Embryonic facial prominence (tissue), 1 donor: ENCODE measurements at regions not wholly inside any gene's neighbourhood (a gene's known extent, or its start where the extent isn't known, plus 50 kb on each side); places are given as distances from the start of the nearest gene placed in this dataset.

Experiments used
- DNase-seq: peaks from one replicate; pipeline ENCODE4 v3.0.0-alpha.2; 2016; ENCODE audit errors: extremely low spot score

DNA sequence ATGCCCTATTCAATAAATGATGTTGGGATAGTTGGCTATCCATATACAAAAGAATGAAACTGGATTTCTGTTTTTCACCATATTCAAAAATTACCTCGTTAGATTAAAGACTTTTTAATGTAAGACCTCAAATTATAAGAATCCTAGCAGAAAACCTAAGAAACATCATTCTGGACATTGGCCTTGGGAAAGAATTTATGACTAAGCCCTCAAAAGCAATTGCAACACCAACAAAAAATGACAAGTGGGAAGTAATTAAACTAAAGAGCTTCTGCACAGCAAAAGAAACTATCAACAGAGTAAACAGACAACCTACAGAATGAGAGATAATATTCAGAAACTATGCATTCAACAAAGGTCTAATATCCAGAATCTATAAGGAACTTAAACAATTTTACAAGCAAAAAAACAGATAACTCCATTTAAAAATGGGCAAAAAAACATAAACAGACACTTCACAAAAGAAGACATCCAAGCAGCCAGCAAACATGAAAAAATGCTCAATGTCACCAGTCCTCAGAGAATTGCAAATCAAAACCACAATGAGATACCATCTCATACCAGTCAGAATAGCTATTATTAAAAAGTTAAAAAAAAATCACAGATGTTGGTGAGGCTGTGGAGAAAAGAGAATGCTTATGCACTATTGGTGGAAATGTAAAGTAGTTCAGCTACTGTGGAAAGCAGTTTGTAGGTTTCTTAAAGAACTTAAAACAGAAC, 309.8 kb downstream of the AHR start:
- no peak for DNase-seq

DNA sequence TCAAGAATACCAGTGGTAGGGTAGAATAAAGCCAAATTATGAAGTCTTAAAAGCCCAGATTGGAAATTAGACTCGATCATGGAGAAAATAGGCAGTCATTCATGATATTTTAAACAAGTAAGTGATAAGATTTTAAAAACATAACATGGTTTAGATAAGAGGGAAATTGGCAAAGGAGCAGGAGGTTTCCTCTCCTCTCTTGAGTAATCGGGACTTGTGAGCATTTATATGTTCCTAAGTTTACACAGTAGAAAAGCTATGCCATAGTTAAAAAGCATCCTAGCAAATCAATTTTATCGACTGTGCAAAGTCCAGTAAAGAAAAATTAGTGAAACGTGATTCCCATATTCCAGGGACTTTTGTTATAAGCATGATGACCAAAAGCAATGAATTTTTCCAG, 313.2 kb downstream of the AHR start:
- DNase-seq, result no peak

DNA sequence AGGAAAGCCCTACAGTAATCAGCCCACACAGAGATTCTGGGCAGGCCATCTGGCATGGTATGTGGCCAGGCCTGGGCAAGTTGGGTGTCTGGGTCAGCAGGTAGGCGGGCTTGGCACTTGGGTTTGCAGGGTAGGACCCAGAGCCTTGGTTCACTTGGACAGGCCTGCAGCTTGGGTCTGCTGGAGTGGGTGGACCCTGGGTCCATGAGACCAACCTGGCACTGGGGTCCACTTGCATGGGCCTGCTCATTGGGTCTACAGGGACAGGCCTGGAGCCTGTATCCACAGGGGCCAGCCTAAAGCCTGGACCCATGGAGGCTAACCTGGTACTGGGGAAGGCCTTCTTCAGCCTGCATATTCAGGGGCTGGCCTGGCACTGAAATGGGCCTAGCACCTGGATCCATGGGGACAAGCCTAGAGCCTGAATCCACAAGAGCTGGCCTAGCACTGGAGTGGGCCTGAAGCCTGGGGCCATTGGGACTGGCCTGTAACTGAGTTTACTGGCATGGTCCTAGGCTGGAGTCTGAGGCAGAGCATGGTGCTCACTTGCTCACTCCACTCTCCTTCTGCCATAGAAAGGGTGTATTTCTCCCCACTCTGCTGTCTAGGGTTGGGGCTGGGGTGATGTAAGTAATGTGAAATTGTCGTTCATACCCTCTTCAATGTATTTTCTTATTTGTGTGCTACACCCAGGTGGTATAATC, 315.0 kb downstream of the AHR start:
- DNase-seq, result no peak

DNA sequence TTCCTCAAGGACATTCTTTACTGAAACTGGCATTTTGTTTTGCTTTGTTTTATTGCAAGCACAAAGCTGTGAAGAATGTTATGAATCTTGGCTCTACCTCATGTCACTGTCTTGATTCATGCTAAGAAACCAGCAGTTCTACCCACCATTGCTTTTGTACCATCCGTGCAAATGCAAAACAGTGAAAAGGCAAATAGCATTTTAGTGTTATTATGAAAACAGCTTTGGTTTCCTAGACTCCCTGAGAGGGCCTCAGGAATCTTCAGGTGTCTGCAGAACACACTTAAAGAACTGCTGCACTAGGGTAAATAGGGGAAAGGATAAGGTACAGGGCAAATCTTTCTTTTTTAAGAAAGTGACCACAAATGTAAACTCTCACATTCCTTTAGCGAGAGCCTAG, 318.9 kb downstream of the AHR start:
- DNase-seq, result no peak

DNA sequence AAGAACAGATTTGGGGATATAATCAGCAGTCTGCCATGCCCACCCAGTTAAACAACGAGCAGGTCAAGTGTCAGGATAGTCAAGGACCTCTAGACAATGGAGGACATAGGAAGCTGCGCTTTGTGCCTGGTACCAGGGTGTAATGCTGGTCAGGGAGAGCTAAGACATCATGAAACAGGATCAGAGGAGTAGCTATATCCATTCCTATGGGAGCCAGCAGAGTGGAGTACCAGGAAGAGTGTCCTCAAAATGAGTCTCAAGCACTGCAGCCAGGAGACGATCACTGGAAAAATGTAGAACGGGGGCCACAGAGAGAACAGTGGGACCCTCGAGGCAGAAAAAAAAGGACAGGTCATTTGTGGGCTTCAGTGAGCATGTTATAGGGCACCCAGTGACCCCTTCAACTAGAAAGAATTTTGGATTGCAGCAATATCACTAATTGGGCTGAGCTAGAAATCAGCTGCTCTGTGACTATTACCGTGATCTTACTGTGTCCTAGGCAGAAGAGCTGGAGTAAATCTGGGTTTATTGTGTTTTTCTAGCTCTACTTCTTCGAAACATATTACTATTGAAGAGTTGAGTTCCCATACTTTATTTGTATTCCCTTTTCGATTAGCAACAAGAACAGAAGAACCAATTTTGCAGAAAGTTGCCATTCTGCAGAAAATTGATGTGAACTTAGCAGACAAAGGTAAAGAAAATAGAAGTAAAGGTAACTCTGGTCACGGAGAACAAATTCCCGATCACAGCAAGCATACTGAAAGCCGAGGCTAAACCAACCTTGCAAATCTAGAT, 319.6 kb downstream of the AHR start:
- no peak for DNase-seq

DNA sequence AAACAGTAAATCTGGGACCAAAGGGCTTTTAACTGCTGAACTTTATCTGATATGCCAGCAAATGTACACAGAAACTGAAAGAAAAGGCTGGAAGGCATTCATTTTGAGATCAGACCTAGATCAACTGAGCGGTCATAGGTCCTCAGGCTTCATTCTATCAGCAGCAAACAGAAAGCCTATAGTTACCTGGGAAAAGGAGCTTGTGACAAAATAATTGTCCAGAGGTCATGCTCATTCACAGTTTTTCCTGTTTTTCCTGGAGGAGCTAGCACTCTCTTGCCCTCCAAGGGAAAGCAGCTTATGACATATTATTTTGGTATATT, 320.2 kb downstream of the AHR start:
- DNase-seq, result no peak

DNA sequence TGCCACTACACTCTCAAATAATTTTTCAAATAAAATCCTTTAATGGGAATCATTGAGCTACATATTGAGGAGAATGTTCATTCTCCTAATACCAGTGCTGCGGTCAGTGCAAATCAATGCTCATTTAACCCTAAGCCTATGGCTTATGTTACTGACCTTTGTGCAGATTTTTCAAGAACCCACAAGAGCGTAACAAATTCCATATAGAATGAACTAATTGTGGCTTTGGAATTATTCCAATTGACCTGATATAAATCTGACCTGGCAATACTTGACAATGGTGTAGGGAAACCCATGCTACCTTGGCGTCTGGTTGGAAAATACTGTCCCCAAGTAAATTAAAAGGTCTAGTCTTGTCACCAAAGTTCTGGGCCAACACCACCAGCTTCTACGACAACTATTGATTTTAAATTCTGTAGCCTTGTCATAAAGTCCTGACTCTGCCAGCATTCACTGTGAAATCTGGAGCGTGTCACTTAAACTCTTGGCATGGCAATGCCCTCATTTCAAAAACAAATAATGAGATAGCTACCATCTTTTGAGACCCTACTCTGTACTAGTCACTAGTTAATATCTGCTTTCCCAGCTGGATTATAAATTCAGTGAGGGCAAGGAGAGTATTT, 320.9 kb downstream of the AHR start:
- DNase-seq, result no peak

DNA sequence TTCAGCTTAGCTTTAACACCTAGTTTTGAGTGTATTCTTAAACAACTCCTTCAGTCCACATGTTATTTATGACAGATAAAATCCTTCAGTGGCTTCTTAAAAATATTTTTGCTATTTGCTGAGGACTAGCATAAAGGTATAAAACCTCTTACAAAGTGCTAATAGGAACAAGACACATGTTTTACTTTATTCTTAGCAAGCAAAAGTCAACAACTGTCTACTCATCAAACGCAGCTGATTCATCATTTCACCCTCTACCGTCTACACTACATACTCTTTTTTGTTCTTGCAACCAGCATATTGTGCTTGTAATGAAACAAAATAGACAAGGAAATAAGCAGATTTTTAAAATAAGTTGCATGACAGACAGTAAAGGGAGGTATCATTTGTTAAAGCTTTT, 319.7 kb downstream of the SNX13 start:
- DNase-seq, result no peak

DNA sequence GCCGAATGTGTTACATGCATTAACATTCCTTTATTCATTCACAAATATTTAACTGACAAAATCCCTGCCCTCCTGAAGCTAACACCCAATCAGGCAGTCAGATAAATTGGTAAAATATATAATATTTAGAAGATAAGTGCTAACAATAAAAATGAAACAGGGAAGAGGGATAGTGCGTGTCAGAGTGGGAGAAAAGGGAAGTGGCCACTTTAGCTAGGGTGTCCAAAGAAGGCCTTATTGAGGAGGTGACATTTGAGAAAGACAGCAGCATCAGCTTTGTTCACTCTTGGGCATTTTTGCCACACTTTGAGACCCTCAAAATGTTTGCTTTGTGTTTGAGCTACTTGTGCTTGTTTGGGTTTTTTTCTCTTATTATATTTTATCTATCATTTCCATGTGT, 317.8 kb downstream of the SNX13 start:
- no peak for DNase-seq

DNA sequence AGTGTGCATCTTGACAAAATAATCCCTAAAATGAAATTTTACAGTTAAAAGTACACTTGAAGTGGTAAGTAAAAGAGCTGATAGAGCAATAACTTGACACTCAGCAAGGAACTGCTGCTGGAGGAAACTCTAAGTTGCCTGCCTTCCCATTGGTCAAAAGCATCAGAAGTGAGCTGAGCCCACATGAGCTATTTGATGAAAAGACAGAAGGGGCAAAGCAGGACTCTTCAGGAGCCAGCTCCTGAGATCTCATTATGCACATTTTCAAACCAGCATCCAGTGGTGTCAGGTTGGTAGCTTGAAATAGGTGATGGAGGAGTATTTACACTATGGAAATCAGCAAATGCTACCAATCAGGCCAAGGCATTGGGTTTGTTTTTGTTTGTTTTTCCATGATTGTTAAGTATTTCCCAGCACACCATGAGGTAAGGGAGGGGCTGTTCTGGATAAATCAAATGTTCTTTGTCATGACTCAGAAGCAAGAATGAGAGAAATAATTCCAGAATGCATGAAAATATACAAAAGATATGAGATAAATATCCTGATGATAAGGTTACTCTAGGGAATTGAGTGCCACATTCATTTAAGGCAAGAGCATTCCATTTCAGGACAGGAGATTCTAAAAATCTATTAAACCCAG, 316.6 kb downstream of the SNX13 start:
- no peak for DNase-seq

DNA sequence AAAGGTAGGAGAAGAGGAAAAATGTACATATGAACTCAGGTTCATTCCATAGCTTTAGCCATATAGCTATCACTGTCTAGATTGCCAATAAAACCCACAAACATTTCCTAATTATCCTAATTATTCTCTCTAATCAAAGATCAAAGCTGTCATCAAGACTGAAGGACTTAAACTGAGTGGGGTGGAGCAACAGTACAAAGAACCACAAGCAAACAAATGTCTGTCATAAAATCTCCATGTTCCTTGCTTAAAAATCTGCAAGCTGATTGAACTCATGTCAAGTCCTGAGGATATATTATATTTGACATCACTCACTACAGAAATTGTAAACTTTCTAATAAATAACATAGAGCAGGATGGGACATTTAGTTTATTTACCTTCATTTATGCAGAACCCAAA, 315.9 kb downstream of the SNX13 start:
- DNase-seq, result no peak

DNA sequence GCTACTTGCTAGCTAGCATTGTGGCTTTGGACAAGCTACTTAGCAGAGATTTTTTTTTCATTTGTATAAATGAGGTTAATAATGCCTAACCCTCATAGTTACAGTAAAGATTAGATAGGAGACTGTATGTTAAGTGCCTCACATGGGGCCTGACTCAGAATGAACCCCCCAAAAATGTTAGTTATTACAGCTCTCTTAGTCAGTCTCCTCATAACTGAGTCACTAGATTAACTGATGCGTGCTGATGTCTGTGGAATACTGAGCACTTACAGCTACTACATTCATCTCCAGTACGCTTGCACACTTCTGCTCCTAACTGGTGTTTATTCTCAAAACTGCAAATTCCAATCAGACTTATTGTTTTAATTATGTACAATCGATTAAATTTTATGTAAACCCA, 315.3 kb downstream of the SNX13 start:
- no peak for DNase-seq

DNA sequence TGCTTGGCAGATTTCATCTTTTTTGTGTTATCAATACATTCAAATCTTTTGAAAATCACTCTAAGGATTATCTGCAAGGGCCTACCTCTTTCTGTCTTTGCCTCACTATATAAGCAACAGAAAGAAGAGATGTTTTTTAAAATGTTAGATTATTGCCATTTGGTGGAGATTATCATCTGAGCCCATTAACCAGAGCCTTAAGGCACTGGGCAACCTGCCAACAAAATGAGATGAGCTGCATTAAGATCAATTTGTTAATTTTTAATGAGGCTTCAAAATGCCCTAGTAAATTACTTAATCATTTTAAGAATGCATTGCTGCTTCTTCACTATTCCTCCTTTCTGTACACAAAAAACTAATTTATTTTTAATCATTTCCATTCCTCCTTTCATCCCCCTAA, 314.1 kb downstream of the SNX13 start:
- DNase-seq, result no peak

DNA sequence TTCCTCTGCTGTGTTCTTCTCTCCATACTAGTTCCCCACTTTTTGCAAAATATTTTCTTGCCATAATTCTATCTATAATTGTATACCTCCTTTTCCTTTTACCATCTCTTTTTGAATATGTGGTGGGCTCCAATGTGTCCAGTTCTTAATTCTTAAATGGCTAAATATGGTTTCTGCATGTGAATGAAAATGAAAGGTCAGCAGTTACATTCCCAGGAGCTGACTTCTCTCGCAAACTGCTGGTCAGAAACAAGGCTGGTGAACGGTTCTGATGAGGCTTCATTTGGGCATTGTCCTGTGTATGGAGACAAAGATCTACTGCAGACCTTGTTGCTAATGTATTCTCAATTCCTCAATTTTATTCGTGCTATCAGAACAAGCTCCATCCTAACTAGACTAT, 309.2 kb downstream of the SNX13 start:
- no peak for DNase-seq

DNA sequence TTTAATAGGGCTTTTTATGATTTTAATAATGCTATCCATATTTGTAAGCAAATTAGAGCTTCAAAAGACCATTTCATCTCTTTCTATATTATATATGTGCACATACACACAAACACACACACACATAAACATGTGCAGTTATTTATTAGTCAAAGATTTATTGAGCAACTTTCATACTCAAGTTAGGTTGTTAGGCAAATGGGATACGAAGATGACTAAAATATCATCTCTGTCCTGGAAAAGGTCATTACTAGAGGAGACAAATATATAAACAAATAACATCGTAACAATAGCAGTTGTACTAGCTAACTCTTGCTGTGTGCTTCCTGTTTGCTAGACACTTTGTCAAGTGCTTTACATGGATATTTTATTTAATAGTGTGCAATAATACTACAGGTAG, 307.9 kb downstream of the SNX13 start:
- DNase-seq, result no peak

DNA sequence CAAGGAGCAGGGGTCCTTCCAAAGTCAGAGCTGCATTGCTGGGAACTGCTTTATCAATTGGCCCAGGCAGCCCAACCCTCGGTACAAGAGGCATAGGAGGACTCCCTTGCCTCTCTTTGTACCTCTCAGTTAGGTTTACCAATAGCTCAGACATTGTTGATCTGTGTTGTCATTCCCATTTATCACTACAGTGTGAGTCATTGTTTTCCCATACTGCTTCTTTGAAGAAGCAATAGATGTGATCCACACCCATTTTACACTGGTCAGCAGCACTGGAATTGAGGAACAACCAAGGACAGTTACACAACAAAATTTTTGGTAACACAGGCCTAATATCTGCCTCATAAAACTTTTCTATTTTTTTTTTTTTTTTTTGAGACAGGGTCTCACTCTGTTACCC, 307.2 kb downstream of the SNX13 start:
- no peak for DNase-seq

DNA sequence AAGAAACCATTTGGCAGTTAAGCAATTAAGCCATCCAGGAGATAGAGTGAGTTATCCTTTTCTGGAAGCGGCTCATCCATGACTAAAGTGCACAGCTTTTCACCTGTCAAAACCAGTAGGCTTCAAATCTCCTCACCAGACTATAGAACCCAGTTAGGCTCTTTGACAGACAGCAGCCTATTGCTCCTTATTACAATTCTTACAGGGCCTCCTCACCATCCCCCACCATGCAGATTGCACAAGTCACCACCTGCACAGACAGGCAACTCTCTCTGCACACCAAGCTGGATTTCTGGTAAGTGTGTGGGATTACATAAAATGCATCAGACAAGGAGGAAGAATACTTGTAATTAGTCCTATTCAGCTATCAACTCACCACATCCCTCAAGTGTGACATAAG, 301.6 kb downstream of the SNX13 start:
- no peak for DNase-seq

DNA sequence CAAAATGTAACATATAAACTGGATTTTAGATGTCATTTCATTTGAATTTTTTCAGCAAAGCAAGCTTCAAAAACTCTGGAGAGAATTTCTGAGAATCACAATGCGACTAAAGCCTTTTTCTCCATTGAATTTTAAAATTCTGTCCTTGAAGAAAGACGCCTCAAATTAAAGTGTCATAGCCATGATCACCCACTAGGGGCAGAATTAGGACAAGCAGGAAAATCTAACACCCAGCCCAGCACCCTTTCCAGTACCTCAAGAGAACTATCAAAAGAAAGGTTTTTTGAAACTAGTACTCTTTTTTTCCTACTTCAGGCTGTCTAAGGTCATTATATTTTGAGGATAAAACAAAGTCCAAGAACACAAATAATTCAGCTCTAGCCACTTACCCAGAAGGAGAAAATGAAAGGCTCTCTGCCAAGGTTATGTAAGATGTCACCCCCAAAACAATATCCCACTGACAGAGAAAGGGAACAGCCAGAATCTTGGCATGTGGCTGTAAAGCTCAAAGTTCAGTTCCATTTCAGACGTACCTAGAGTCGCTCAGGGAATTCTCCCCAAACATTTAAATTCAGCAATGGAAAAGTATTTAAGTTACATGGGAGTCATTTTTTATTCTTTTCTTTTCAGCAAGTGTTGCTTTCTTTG, 299.4 kb downstream of the SNX13 start:
- no peak for DNase-seq

DNA sequence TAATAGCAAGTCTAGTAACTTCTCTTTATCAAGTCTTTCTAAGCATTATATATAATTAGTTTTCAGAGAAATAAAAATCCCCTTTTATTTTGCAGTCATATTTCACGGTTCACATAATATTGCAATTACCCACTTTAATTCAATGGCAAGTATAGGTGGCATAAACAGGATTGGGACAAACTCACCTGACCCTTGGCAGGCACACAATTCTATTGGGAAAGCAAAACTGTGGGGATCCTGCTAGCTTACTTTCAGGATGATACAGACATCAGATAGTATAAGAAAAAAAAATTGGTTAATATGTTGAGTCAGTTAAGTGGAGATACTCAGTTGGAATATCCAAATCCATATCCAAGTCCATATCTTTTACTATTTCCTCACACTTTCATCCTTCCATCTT, 294.8 kb downstream of the SNX13 start:
- no peak for DNase-seq

DNA sequence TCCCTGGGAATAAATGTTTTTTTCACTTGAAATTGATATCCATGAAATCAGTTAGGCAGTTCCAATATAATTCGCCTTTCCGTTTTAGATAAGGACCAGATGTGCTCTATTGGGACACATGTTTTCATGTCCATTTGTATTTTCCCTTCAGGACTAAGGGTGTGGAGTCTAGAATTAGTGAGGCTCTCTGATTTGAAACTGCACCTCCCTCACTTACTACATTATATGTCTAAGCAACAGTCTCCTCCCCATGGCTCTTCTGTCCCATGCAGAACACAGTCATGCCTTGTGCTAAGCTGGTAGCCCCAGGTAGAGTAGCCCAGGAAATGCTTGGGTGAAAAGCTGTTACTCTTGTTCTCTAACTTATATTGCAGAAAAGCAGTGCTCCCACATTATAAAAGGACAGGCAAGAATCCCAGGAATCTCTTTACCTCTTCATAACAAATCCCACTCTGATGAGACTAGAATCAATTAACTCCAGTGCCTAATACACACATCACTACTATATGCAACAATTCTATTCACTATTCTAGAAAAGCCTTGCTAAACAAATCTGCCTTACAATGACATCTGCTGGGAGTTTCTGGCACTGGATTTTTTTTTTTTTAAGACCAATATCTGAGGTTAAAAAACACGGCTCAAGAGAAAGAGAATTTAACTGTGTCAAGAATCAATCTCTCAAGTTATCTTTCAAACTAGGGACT, 293.9 kb downstream of the SNX13 start:
- peak; percentile 31 for DNase-seq

DNA sequence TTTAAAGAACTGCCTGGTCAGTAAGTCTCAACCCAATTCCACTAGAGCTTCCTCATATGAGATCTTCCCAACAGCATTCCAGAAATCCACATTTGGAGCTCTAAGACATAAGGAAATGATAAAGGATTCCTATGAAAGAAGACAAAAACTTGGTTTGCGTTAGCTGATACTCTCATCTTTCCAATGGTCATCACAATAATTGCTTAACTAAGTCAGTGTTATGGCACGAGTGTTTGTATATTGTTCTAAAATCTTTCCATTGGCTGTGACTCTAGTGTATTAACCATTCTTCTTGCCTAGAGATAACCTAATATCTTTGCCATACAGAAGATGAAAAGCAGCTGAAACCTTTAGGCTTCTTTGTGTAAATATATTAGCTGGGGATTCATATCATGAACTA, 289.0 kb downstream of the SNX13 start:
- no peak for DNase-seq
